A673 (cell line): ENCODE measurements at regions not wholly inside any gene's neighbourhood (a gene's known extent, or its start where the extent isn't known, plus 50 kb on each side); places are given as distances from the start of the nearest gene placed in this dataset.

ENCODE experiments used
- BruUV-seq: library from RNA; stranded (reverse); fragments of 400-500 nt; replicated peaks from 2 replicates; lab custom pipeline; 2021; lab: Mats Ljungman, UMichigan
- CTCF ChIA-PET: fragments of 300-600 bp; sonication (Branson Sonifier 250); formaldehyde crosslinking; loops from one replicate; lab custom pipeline; 2022; ENCODE audit warnings: antibody characterized with exemption; lab: Charles Lee
- POLR2A ChIA-PET: fragments of 300-600 bp; sonication (Branson Sonifier 250); formaldehyde crosslinking; loops from one replicate; lab custom pipeline; 2022; ENCODE audit warnings: antibody characterized with exemption; ENCODE audit not compliant: low non-redundant PET; lab: Charles Lee
- DNase-seq: peaks from one replicate; pipeline ENCODE4 v3.0.0-alpha.2; 2015; ENCODE audit warnings: low spot score
- H3K27ac ChIP-seq: fragments of 200-600 bp; sonication (generic); 2 replicates; pipeline ENCODE4 v1.5.1; 2016; ENCODE audit warnings: mixed run types, low read depth, mild to moderate bottlenecking, mixed read lengths, antibody characterized with exemption, low read length; ENCODE audit not compliant: poor library complexity, severe bottlenecking
- H3K27me3 ChIP-seq: fragments of 200-600 bp; sonication (generic); replicated peaks from 2 replicates; pipeline ENCODE4 v1.6.1; 2017; ENCODE audit warnings: mixed run types, low read depth, mild to moderate bottlenecking, mixed read lengths, antibody characterized with exemption, low read length; ENCODE audit not compliant: insufficient read depth, poor library complexity
- H3K36me3 ChIP-seq: fragments of 200-600 bp; sonication (generic); 2 replicates; pipeline ENCODE4 v1.6.1; 2016; ENCODE audit warnings: mixed run types, mild to moderate bottlenecking, mixed read lengths, antibody characterized with exemption, low read length; ENCODE audit not compliant: insufficient read depth, poor library complexity, severe bottlenecking
- H3K4me1 ChIP-seq: fragments of 200-600 bp; sonication (generic); 2 replicates; pipeline ENCODE4 v1.6.1; 2017; ENCODE audit warnings: mixed run types, mild to moderate bottlenecking, mixed read lengths, antibody characterized with exemption, low read length; ENCODE audit not compliant: insufficient read depth, poor library complexity, severe bottlenecking
- H3K4me3 ChIP-seq: fragments of 200-600 bp; sonication (generic); 2 replicates; pipeline ENCODE4 v1.5.1; 2016; ENCODE audit warnings: low read depth, mixed run types, mild to moderate bottlenecking, mixed read lengths, low read length; ENCODE audit not compliant: poor library complexity, severe bottlenecking
- H3K9me3 ChIP-seq: fragments of 200-600 bp; sonication (generic); 2 replicates; pipeline ENCODE4 v1.6.1; 2016; ENCODE audit warnings: mixed run types, low read depth, mild to moderate bottlenecking, mixed read lengths, antibody characterized with exemption, low read length; ENCODE audit not compliant: poor library complexity, severe bottlenecking
- EZH2 ChIP-seq: fragments of 200-600 bp; sonication (generic); IDR thresholded peaks from 2 replicates; pipeline ENCODE4 v1.6.1; 2017; ENCODE audit warnings: borderline replicate concordance, low read depth, mild to moderate bottlenecking, mixed read lengths, antibody characterized with exemption, low read length; ENCODE audit not compliant: poor library complexity, severe bottlenecking
- intact Hi-C: fragments of 100-400 bp; cut with micrococcal nuclease; formaldehyde crosslinking; loops from one replicate; pipeline ENCODE4 v1.10.0; 2022; ENCODE audit not compliant: unreplicated experiment
- TF ChIP-seq, protein P1 (sequence below): fragments of 300-800, 200-600 bp; sonication (generic); conservative IDR thresholded peaks from 2 replicates; pipeline ENCODE4 v1.5.1; 2017; ENCODE audit warnings: low read depth, mild to moderate bottlenecking, antibody characterized with exemption, low read length, moderate library complexity, mixed read lengths

DNA sequence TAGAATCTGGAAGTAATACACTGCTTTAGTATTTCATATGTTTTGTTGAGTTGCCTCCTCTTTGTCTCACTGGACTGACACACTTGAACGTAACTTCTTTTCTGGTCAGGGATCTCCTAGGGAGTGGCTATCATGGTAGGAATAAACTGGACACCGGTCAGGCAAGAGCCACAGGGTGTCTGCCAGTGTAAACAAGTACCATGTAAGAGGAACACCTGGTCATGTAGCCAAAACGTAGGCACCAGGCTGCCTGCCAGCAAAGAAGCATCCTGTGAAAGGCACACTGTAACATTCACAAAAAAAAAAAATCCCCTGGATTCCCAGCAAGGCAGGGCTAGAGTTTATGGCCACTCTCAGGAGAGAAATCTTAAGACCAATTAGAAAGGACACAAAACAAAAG lies 372.8 kb upstream of the RND3 start:
- Histone ChIP-seq H3K36me3 (no peaks in the 10 kb centered on the region), H3K4me1 (no peaks in the 10 kb centered on the region), H3K27me3 (no peaks in the 10 kb centered on the region), H3K9me3 (no peaks in the 10 kb centered on the region), H3K4me3 (no peak overlapping the region), H3K27ac (no peak overlapping the region)
- intact Hi-C loops, result no loop called here
- no peak for DNase-seq
- CTCF ChIA-PET, result no interaction called here
- BruUV-seq, result no TSS peak
- POLR2A ChIA-PET, result no interaction called here
- TF ChIP-seq, protein P1, sequence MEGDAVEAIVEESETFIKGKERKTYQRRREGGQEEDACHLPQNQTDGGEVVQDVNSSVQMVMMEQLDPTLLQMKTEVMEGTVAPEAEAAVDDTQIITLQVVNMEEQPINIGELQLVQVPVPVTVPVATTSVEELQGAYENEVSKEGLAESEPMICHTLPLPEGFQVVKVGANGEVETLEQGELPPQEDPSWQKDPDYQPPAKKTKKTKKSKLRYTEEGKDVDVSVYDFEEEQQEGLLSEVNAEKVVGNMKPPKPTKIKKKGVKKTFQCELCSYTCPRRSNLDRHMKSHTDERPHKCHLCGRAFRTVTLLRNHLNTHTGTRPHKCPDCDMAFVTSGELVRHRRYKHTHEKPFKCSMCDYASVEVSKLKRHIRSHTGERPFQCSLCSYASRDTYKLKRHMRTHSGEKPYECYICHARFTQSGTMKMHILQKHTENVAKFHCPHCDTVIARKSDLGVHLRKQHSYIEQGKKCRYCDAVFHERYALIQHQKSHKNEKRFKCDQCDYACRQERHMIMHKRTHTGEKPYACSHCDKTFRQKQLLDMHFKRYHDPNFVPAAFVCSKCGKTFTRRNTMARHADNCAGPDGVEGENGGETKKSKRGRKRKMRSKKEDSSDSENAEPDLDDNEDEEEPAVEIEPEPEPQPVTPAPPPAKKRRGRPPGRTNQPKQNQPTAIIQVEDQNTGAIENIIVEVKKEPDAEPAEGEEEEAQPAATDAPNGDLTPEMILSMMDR, result no peak
- no peak for TF ChIP-seq EZH2

DNA sequence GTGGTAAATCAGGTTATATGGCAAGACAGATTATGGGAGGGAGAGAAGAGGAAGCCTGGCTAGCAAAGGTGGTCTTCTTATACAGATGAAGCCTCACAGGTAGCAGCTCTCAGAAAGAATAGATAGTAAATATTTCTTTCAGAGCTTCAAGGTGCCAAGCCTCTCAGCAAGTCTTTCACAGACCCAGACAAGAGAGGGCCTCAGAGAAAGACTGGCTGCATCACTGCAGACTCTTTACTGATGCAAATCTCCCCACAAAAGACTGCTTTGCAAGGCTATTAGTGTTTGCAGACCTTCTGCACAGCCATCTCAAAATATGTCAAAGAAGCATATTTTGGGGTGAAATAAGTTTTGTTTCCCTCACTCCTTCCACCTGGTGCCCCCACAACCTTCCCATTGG lies 372.4 kb upstream of the RND3 start:
- ChIA-PET CTCF (no interaction called here), POLR2A (no interaction called here)
- intact Hi-C loops, result no loop called here
- Histone ChIP-seq H3K27me3 (no peaks in the 10 kb centered on the region), H3K4me1 (no peaks in the 10 kb centered on the region), H3K27ac (no peak overlapping the region), H3K4me3 (no peak overlapping the region), H3K36me3 (no peaks in the 10 kb centered on the region), H3K9me3 (no peaks in the 10 kb centered on the region)
- BruUV-seq, result no TSS peak
- TF ChIP-seq, protein P1, result no peak
- TF ChIP-seq EZH2, result no peak
- no peak for DNase-seq

DNA sequence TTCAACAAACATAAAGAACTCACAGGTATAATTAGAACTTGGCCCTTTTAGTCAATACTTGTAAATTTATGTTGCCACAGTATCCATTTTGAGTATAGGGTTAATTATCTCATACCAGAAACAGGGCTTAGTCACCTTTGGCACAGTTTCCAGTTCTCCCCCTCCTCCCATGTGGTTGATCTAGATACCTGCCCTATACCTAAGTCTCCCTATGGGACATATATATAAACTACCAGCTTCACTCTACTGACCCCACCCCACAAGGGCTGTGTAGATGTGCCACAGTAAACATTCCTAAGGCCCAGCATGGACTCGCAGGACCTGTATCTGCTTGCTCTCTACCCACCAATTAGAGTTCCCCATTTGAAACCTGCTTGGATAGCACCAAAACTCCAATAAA lies 371.7 kb upstream of the RND3 start:
- Histone ChIP-seq H3K4me1 (no peaks in the 10 kb centered on the region), H3K27me3 (no peaks in the 10 kb centered on the region), H3K4me3 (no peak overlapping the region), H3K36me3 (no peaks in the 10 kb centered on the region), H3K27ac (no peak overlapping the region), H3K9me3 (no peaks in the 10 kb centered on the region)
- DNase-seq, result no peak
- TF ChIP-seq EZH2, result no peak
- TF ChIP-seq, protein P1, result no peak
- CTCF ChIA-PET, result no interaction called here
- POLR2A ChIA-PET, result no interaction called here
- no TSS peak for BruUV-seq
- intact Hi-C loops, result no loop called here
